Activated T-cell treated with anti-CD3 and anti-CD28 coated beads for 48 hours (primary cell): ENCODE measurements at regions not wholly inside any gene's neighbourhood (a gene's known extent, or its start where the extent isn't known, plus 50 kb on each side); places are given as distances from the start of the nearest gene placed in this dataset.

Source experiments
- DNase-seq: peaks from one replicate; pipeline ENCODE4 v3.0.0-alpha.2; 2020; ENCODE audit warnings: low read depth

DNA sequence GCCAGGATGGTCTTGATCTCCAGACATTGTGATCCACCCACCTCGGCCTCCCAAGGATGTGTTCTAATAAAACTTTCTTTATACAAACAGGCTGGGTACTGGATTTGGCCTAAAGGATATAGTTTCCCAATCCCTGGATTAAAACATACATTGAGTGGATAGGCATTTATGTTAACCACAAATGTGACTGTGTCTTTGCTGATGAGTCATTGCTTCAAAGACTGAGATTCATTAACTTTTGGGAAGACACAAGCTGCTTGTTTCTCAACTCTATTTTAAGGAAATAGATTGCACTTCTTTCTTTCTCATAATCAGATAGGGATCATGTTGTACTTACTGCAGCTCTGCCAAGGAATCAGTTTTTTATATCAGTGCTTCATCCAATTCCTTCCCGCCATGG, 131.3 kb upstream of the AGA start:
- no peak for DNase-seq

DNA sequence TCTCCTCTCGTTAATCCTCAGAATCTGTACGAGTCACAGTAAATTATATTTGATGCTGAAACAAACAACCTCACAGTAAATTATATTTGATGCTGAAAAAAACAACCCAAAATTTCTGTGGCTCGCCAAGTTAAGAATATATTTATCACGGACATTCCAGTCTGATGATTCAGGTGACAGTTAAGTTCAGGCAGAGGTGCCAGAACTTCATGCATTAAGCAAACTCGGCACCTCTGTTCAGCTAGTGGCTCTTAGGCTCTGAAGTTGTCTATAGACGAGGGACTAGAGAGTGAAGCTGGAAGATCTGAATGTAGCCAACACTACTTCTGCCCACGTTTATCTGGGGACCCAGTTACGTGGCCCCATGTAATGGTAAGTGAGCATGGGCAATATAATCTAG, 132.2 kb upstream of the AGA start:
- no peak for DNase-seq

DNA sequence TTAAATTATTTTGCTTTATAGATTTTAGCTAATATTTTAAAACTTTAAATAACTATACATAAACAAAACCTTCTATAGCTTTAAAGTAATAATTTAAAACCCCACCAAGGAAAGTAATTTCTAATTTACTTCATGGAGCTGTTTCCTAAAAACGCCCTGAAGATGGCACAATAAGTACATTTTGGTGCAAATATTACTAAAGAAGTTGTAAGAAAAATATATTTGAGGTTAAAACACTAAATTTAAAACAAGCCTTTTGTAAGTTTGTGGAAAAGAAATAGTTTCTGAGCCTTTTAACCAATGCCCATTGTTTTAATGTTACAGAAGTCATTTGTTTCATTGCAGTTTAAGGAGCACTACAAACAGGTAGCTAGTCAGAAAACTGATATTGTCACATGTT, 137.4 kb upstream of the AGA start:
- no peak for DNase-seq

DNA sequence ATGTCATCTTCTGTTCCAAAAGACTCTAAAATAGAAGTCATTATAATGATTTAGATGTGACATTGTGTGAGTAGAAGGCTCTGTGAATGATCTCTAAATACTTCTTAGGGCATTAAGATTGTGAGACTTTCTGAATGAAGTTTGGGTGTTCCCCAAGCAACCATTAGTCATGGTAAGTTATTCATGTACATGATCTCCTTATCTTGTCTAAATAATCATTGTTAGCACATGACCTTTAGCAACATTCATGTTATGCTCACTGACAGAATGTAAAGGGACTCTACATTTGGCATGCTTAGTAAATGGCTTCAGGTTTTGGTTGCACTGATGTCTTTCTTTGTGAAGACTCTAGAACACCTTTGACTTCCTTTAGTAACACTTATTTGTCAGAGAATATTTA, 140.8 kb upstream of the AGA start:
- no peak for DNase-seq

DNA sequence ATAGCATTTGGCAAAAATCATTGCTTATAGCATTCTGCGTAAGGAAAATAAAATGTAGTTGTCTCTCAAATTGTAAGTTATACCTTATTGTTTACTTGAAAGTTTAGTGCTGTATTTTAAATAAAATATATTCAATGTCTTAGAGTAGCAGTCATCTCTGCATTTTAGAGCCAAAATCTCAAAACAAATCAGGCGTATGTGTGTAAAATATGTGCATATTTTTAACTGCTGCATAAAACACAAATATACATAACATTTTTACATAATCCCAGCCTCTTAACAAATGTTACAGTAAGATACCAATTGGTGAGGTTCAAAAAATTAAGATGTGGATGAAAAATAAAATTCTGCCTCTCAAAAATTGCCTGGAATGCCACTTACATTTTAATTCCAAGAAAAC, 145.8 kb upstream of the AGA start:
- DNase-seq: no peak

DNA sequence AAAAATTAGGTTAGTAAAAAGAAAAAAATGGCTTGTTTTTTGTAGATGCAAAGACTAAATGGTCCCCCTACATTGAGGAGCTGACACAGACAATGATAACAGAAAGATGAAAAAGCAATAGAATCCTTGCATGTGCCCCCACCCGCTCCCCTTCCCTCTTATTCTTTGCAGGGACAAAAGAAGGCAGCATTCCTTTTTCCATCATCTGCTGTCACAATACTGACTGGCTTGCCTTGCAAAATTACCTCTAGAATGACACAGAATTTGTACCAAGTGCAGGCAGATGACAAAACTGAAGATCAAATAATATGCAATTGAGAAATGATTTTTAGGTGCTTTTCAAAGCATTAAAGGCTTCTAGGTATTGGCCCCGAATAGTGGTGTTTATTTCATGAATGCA, 153.1 kb upstream of the AGA start:
- no peak for DNase-seq

DNA sequence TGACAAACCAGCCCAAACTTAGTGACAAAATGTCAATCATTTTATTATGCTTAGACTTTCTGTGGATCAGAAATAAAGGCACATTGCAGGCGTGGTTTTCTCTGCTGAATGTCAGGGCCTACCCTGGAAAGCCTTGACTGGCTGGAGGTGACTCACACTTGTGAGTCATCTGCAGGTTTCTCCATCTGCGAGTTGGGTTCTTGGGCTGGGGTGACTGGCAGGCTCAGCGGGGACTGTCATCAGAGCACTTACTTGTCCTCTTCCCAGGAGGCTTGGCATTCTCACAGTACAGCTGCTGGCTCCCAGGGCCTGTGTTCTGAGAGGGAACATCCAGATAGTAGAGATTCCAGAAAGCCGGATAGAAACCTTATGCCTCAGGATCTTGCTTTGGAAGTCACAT, 153.8 kb upstream of the AGA start:
- peak; percentile 31 for DNase-seq

DNA sequence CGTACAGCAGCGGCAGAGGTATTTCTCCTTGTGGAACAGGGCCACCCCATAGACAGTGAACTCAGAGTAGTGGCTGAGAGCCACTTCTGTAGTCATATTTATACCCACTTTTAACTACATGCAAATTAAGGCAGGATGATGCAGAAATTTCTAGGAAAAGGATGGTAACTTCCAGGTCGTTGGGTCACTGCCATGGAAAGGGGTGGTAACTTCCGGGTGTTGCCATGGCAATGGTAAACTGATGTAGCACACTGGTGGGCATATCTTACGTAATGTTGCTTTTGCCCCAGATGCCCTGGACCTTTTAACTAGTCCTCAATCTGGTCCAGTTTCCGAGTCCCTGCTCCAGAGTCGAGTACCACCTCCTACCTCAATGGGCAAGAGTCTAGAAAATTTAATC, 154.8 kb upstream of the AGA start:
- DNase-seq: no peak

DNA sequence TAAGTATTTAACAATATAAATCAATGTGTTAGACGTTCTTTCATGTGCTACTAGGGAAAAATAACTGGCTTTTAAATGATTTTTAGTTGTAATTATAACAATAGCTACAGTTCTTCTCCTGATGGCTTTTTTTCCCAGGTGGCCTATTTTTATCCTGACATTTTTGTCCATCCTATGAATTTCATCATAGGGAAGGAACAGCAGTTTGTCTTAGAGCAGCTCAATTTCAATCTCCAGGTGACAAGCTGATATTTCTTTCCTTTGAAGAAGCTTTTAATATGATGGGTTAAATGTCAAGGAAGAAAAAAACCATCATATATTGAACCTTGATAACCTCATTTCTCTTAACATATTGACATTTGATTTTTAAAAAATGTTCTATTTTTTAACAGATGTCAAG, 163.0 kb upstream of the AGA start:
- no peak for DNase-seq

DNA sequence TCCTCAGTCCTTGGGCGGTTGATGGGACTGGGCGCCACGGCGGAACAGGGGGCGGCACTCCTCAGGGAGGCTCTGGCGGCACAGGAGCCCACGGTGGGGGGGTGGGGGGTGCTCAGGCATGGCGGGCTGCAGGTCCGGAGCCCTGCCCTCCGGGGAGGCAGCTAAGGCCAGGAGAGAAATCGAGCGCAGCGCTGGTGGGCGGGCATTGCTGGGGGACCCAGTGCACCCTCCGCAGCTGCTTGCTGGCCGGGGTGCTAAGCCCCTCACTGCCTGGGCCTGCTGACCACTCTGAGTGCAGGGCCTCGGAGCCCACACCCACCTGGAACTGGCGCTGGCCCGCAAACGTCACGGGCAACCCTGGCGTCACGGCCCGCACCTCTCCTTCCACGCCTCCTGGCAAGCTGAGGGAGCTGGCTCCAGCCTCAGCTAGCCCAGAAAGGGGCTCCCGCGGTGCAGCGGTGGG, 164.9 kb upstream of the AGA start:
- DNase-seq: no peak

DNA sequence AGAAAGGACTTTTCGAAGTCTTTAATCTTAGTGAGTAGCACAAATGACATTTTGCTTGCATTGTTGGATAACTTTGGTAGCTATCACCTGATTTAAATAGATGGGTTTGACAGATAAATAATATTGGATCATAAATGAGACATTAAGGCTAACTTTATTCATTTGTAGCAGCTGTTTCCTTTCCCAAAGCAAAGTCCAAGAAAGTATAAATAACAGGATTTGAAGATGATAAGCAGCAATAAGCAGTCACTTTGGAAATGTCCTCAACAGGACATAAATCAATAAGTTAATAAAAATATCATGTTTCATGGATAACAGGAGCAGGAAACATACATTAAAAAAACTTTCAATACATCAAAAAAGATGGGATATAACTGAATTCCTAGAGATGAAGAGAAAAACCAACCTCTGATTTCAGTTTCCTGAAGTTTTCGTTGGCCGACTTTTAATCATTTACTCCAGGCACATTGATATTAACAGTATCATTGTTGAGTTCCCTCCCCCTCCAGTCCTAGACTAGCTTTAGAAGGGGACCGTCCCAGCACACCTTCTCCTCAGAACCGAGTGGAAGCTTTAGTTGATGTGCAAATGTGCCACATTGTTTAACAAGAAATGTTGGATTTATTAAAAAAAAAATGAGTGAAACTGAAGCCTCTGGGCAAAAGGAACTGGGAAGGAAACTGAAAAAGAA, 169.9 kb upstream of the AGA start:
- DNase-seq: no peak

DNA sequence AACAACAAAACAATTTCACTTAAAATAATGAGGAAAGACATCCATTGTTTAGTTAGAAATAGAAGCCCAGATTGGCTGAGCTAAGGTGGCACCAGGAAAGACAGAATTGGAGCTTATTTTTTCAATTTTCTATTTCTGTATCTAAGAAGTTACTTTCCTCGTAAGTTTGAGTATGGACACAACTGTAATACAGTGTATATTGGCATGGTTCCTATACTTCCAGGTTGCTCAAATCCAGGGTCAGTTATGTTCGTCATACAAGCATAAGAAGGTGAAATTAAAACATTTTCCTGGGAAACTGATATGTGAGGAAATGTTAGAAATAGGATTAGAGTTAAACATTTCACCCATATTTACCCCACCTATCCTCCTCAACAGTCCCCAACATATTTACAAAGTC, 170.4 kb upstream of the AGA start:
- no peak for DNase-seq

DNA sequence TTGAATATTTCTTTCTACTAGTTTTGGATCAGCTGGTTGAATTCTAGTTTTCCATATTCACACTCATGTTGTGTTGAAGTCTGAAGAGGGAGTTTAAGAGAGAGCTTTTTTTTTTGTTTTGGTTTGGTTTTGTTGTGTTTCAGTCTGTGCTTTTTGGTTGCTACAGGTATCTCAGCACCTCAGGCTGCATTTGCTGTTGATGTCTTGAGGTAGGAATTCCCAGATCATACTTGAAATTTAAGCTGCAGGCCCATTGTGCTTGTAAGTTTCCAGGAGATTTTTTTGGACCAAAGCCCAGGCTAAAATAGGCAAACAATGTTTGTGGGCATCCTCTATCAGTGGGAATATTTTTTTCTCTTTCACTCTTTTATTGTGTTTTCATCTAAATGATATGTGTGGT, 190.2 kb upstream of the AGA start:
- no peak for DNase-seq

DNA sequence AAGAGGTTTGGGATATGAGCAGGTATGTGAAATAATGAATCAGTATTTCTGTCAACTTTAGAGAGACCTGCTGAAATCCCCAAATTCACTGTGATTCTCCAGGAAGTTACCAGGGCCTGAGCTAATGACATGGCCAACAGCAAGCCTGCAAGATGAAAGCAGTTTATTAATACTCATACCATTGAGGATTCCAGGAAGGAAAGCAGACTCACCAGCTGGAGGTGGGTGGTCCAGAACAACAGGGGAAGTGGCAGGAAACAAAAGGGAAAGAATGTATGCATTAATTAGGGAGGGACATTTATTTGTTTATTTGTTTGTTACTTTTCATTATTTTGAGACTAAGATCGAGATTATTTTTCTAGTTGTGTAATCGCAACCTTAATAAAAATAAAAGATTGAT, 196.6 kb upstream of the AGA start:
- DNase-seq: no peak

DNA sequence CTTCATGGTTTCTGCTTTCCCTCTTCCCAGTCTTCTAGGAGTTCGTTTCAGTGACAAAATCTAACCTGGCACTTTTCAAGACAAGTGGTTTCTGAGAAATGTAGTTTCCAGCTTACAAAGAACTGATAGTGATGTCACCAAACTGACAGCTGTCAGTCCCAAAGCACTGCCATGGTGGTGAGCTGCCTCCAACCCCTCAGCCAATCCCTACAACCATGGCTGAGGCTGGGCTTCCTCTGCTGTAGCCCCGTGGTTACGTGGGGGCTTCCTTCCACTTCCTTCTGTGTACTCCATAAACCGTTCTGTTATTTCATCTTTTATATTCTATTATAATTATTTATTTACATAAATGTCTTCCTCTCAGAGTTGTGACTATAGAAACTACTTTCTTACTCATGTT, 198.6 kb upstream of the AGA start:
- no peak for DNase-seq

DNA sequence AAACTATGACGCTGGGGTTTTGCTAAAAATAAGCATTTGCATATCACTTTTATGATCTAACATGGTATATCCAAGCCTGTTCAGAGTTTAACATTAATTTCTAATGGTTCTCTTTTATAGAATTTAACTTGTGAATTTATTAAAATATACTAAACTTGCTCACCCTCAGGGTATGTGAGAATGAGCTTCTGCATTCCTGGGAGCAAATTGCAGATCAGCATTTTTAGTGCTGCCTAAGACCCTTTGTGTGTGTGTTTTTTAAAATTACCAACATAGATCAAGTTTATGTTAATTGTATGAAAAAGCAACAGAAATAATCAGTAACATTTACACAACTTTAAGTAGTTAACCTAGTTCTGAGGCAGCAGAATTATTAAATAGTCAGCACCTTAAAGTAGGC, 218.0 kb upstream of the AGA start:
- DNase-seq: no peak

DNA sequence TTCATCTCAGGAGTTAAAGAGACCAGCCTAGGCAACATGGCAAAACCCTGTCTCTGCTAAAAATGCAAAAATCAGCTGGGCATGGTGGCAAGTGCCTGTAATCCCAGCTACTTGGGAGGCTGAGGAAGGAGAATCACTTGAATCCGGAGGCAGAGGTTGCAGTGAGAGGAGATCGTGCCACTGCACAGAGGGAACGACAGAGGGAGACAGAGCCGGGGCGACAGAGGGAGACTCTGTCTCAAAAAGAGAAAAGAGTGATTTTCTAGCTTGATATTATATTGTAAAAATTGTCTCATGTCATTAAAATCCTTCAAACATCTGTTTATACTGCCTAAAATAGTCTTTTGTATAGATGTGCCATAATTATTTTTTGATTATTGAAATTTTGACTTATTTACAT, 225.4 kb upstream of the AGA start:
- no peak for DNase-seq

DNA sequence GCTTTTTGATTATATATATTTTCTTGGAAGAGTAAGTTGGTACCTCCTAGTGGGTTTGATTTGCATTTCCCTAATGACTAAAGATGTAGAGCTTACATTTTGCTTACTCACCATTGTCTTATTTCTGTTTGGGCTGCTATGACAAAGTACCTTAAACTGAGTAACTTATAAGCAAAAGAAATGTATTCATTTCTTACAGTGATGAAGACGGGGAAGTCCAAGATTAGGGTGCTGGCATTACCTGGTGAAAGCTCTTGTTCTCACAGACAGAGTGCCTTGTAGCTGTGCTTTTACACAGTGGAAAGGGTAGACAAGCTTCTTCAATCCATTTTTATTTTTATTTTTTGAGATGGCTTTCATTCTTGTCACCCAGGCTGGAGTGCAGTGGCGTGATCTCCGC, 229.2 kb upstream of the AGA start:
- DNase-seq: no peak

DNA sequence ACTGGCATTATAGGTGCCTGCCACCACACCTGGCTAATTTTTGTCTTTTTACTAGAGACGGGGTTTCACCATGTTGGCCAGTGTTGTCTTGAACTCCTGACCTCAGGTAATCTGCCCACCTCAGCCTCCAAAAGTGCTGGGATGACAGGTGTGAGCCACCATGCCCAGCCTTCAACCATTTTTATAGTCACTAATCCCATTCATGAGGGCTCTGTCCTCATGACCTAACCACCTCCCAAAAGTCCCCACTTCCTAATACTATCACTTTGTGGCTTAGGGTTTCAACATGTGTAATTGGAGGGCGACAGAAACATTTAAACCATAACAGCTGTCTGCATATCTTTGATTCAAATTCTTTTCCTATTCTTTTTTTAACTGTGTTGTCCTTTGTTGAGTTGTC, 229.6 kb upstream of the AGA start:
- no peak for DNase-seq

DNA sequence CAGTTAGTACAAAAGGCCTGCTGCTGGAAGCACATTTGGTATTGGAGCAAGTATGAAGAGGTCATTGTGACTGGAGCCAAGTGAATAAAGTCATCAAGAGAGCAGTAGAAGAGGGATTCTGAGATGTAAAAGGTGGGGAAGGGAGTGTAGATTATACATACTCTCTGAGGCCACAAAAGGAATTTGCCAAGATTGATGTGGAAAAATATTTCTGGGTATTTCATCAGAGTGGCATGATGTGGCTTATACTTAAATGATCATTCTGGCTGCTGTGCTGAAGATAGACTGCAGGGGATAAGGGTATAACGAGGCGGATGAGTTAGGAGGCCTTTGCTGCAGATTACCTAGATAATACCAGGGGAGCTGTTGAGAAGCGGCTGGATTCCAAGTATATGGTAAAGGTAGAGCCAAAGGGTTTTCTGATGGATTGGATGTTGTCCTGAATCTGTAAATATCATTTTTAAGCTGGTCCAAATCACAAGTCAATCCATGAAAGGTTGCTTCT, 231.8 kb upstream of the AGA start:
- DNase-seq: no peak

DNA sequence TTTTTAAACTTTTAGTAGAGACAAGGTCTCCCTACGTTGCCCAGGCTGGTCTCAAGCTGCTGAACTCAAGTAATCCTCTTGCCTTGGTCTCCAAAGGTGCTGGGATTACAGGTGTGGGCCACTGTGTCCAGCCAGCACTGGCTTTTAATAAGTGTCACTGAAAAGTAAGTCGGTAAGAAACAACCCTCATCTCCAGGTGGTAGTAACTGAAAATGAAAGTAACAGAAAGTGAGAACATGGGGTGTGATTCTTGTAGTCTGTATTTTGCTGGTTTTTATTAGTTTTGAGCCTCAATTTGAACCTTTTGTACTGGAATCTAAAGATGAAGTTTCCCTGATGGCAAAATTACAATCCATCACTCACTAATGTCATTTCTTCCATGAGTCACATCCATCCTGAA, 238.1 kb upstream of the AGA start:
- DNase-seq: no peak

DNA sequence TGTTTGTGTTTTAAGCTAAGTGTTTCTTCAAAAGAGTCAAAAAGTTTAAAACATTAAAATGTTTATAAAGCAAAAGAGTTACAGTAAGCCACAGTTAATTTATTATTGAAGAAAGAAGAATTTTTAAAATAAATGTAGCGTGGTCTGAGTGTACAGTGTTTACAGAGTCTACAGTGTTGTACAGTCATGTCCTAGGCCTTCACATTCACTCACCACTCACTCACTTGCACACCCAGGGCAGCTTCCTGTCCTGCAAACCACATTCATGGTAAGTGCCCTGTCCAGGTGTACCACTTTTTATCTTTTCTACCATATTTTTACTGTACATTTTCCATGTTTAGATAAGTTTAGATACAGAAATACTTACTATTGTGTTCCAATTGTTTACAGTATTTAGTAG, 239.7 kb upstream of the AGA start:
- no peak for DNase-seq

DNA sequence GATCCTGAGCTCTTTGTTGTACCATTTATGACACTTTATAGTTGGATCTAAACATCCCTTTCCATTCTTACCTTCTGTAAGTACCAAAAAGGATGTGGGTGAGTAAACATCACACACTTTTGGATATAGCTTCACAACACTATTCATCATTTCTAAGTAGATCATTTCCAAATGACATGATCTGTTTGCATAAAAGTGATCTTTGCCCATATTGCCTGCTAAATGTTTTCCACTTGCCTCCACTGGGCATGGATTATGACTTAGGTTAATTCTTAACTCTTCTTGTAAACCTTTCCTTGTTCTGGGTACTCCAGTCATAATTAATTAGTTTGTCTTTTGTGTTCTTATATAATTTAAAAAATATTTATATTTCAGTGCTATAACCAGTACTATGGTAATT, 244.9 kb upstream of the AGA start:
- no peak for DNase-seq

DNA sequence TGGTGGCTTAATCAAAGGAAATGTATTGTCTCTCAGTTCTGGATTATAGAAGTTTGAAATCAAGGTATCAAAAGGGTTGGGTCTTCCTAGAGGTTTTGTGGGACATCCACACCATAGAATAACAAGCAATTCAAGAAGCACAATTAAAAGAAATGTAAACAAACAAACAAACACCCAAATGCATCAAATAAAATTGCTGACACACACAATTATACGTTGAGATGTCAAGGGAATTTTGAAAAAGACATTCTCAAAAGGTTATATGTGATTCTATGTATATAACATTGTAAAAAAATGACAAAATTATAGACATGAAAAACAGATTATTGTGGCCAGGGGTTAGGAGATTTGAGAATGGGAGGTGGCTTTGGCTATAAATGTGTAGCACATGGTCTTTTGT, 250.7 kb upstream of the AGA start:
- no peak for DNase-seq
